ENCODE measurements at regions not wholly inside any gene's neighbourhood (a gene's known extent, or its start where the extent isn't known, plus 50 kb on each side); places are given as distances from the start of the nearest gene placed in this dataset.

GRCh38 chr1:222290866-222291265, 257.0 kb downstream of the HHIPL2 start:
- no peak for DNase-seq (ENCODE audit: low read depth in 2 of 2)

- DNase-seq (ENCODE audit: low read depth in 2 of 2): no peak
Measured at GRCh38 chr1:222288053-222288452, 259.9 kb downstream of the HHIPL2 start.

- no peak for DNase-seq (ENCODE audit: low read depth in 2 of 2)
Measured at GRCh38 chr1:222286011-222286410, 261.9 kb downstream of the HHIPL2 start.

- no peak for DNase-seq (ENCODE audit: low read depth in 2 of 2)
Measured at GRCh38 chr1:222285526-222285925, 262.4 kb downstream of the HHIPL2 start.

- no peak for DNase-seq (ENCODE audit: low read depth in 2 of 2)
Measured at GRCh38 chr1:222284466-222284865, 263.4 kb downstream of the HHIPL2 start.

GRCh38 chr1:222283147-222283768, 264.6 kb downstream of the HHIPL2 start:
- no peak for DNase-seq (ENCODE audit: low read depth in 2 of 2)

- no peak for DNase-seq (ENCODE audit: low read depth in 2 of 2)
Measured at GRCh38 chr1:222279591-222279990, 268.3 kb downstream of the HHIPL2 start.

GRCh38 chr1:222278501-222278900, 269.4 kb downstream of the HHIPL2 start:
- no peak for DNase-seq (ENCODE audit: low read depth in 2 of 2)

- no peak for DNase-seq (ENCODE audit: low read depth in 2 of 2)
Measured at GRCh38 chr1:222275729-222276465, 272.0 kb downstream of the HHIPL2 start.

GRCh38 chr1:222275001-222275728, 272.7 kb downstream of the HHIPL2 start:
- no peak for DNase-seq (ENCODE audit: low read depth in 2 of 2)

GRCh38 chr1:222266223-222267196, 281.4 kb downstream of the HHIPL2 start:
- DNase-seq (ENCODE audit: low read depth in 2 of 2): no peak

- no peak for DNase-seq (ENCODE audit: low read depth in 2 of 2)
Measured at GRCh38 chr1:222263791-222264190, 284.1 kb downstream of the HHIPL2 start.

- DNase-seq (ENCODE audit: low read depth in 2 of 2): no peak
Measured at GRCh38 chr1:222257027-222257426, 290.9 kb downstream of the HHIPL2 start.

- DNase-seq (ENCODE audit: low read depth in 2 of 2): no peak
Measured at GRCh38 chr1:222256058-222256457, 291.8 kb downstream of the HHIPL2 start.

- DNase-seq (ENCODE audit: low read depth in 2 of 2): no peak
Measured at GRCh38 chr1:222252788-222253187, 295.1 kb downstream of the HHIPL2 start.

- DNase-seq (ENCODE audit: low read depth in 2 of 2): no peak
Measured at GRCh38 chr1:222251847-222252246, 296.1 kb downstream of the HHIPL2 start.

GRCh38 chr1:222250376-222250775, 297.5 kb downstream of the HHIPL2 start:
- DNase-seq (ENCODE audit: low read depth in 2 of 2): no peak

- no peak for DNase-seq (ENCODE audit: low read depth in 2 of 2)
Measured at GRCh38 chr1:222247811-222248310, 300.0 kb downstream of the HHIPL2 start.

- no peak for DNase-seq (ENCODE audit: low read depth in 2 of 2)
Measured at GRCh38 chr1:222247081-222247480, 300.8 kb downstream of the HHIPL2 start.

GRCh38 chr1:222243902-222244301, 304.0 kb downstream of the HHIPL2 start:
- no peak for DNase-seq (ENCODE audit: low read depth in 2 of 2)

- DNase-seq (ENCODE audit: low read depth in 2 of 2): no peak
Measured at GRCh38 chr1:222242492-222242891, 305.4 kb downstream of the HHIPL2 start.
